ENCODE measurements at regions not wholly inside any gene's neighbourhood (a gene's known extent, or its start where the extent isn't known, plus 50 kb on each side); places are given as distances from the start of the nearest gene placed in this dataset.

- no peak for TF ChIP-seq GATA1 (IDR thresholded peaks at IDR 0.05; ENCODE audit: low read depth, low read length)
- no peak for TF ChIP-seq POLR2A (IDR thresholded peaks at IDR 0.05; ENCODE audit: low read length)
- no peak for DNase-seq
Measured at GRCh38 chr9:89716559-89716958, 111.7 kb downstream of the GADD45G start.

DNA sequence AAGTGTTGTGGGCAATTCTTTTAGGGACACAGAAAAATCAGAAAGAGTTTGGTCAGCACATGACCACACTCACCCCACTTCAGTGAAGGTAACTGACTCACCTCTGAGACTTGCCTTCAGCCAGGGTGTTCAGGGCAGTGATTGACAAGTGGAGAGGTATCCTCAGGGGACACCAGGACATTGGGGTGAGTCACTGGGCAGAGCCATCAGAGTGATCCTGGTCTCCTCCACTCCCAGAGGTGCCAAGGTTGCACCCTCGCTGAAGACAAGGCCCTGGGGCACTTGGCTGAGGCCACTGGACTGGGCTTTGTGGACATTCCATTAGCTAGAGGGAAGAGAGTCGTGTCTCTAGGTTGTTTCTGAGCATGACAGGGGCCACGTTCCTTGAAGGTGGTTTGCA, 113.4 kb downstream of the GADD45G start:
- no peak for DNase-seq

DNA sequence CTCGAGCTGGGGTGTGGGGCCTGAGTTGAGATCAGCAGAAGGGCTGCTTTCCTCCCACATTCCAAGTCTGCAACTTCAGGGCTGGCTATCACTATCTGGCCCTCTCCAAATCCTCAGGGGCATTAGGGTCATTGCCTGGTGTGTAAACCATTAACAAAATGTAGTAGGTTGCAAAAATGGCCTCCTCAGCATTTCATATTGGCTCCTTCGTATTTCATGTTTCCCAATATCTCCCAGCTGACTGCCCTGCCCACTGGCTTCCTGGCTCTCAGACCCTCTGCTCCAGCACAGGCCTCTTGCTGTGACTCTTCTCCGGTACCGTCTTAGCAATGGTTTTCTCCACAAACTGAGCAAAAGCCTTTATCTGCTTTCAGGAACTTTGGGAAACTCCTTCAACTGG, 113.8 kb downstream of the GADD45G start:
- TF ChIP-seq GATA1 (IDR thresholded peaks at IDR 0.05; ENCODE audit: low read depth, low read length) (no peak), POLR2A (IDR thresholded peaks at IDR 0.05; ENCODE audit: low read length) (no peak)
- no peak for DNase-seq

More for the DNA sequence above, 113.4 kb downstream of the GADD45G start:
- TF ChIP-seq POLR2A (IDR thresholded peaks at IDR 0.05; ENCODE audit: low read length) (no peak), GATA1 (IDR thresholded peaks at IDR 0.05; ENCODE audit: low read depth, low read length) (no peak)

- TF ChIP-seq POLR2A (IDR thresholded peaks at IDR 0.05; ENCODE audit: low read length) (no peak), GATA1 (IDR thresholded peaks at IDR 0.05; ENCODE audit: low read depth, low read length) (no peak)
- no peak for DNase-seq
Measured at GRCh38 chr9:89719202-89719601, 114.4 kb downstream of the GADD45G start.

DNA sequence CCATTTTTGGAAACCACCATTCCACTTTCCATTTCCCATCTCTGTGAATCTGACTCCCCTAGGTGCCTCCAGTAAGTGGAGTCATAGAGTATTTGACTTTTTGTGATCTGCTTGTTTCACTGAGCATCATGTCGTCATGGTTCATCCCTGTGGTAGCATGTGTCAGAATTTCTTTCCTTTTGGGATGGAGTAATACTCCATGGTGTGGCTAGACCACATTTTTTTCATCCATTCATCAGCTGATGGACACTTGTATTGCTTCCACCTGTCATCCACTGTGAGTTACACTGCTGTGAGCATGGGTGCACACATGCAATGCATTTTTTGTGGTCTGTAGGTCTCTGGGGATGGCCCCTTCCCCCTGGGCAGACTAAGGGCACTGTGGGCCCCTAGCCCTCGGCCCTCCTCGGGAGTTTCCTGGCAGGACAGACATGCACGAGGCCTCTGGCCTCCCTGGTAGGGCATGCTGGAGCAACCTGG, 115.9 kb downstream of the GADD45G start:
- TF ChIP-seq POLR2A (IDR thresholded peaks at IDR 0.05; ENCODE audit: low read length) (no peak), GATA1 (IDR thresholded peaks at IDR 0.05; ENCODE audit: low read depth, low read length) (no peak)
- no peak for DNase-seq

- TF ChIP-seq POLR2A (IDR thresholded peaks at IDR 0.05; ENCODE audit: low read length) (no peak), GATA1 (IDR thresholded peaks at IDR 0.05; ENCODE audit: low read depth, low read length) (no peak)
Measured at GRCh38 chr9:89721176-89721700, 116.4 kb downstream of the GADD45G start.

GRCh38 chr9:89721971-89722530, 117.2 kb downstream of the GADD45G start:
- TF ChIP-seq GATA1 (IDR thresholded peaks at IDR 0.05; ENCODE audit: low read depth, low read length) (no peak), POLR2A (IDR thresholded peaks at IDR 0.05; ENCODE audit: low read length) (no peak)

More at GRCh38 chr9:89721176-89721700, 116.4 kb downstream of the GADD45G start:
- DNase-seq, result no peak

GRCh38 chr9:89722712-89723111, 117.9 kb downstream of the GADD45G start:
- DNase-seq, result no peak
- TF ChIP-seq POLR2A (IDR thresholded peaks at IDR 0.05; ENCODE audit: low read length) (no peak), GATA1 (IDR thresholded peaks at IDR 0.05; ENCODE audit: low read depth, low read length) (no peak)

More at GRCh38 chr9:89721971-89722530, 117.2 kb downstream of the GADD45G start:
- no peak for DNase-seq

GRCh38 chr9:89723469-89724100, 118.8 kb downstream of the GADD45G start:
- TF ChIP-seq POLR2A (IDR thresholded peaks at IDR 0.05; ENCODE audit: low read length), result no peak
- TF ChIP-seq GATA1 (IDR thresholded peaks at IDR 0.05; ENCODE audit: low read depth, low read length), result no peak
- no peak for DNase-seq

GRCh38 chr9:89724659-89725058, 119.8 kb downstream of the GADD45G start:
- DNase-seq, result no peak
- TF ChIP-seq POLR2A (IDR thresholded peaks at IDR 0.05; ENCODE audit: low read length), result no peak
- TF ChIP-seq GATA1 (IDR thresholded peaks at IDR 0.05; ENCODE audit: low read depth, low read length), result no peak

DNA sequence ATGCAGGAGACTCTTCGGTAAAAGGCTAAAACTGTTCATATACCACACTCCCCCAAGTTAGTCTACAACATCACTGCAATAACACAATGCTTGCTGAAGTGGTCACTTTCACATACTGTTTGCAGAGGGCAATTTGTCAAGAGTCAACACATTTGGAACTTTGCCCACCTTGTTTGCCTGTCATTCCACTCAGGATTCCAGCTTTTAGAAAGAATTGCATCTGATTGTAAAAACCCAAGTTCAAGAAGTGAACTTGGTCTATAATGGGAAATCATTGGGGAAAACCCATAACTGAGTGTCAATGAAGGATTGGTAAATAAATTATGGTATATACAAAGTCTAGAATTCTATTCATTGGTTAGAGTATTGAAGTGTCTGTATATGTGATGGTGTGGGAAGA, 120.5 kb downstream of the GADD45G start:
- TF ChIP-seq GATA1 (IDR thresholded peaks at IDR 0.05; ENCODE audit: low read depth, low read length), result no peak
- TF ChIP-seq POLR2A (IDR thresholded peaks at IDR 0.05; ENCODE audit: low read length), result no peak
- DNase-seq, result no peak

GRCh38 chr9:89729954-89730530, 125.2 kb downstream of the GADD45G start:
- no peak for DNase-seq

GRCh38 chr9:89730715-89731114, 125.9 kb downstream of the GADD45G start:
- DNase-seq, result no peak
- TF ChIP-seq POLR2A (IDR thresholded peaks at IDR 0.05; ENCODE audit: low read length) (no peak), GATA1 (IDR thresholded peaks at IDR 0.05; ENCODE audit: low read depth, low read length) (no peak)

More at GRCh38 chr9:89729954-89730530, 125.2 kb downstream of the GADD45G start:
- TF ChIP-seq POLR2A (IDR thresholded peaks at IDR 0.05; ENCODE audit: low read length), result no peak
- no peak for TF ChIP-seq GATA1 (IDR thresholded peaks at IDR 0.05; ENCODE audit: low read depth, low read length)
